Ishikawa (cell line): ENCODE measurements at regions not wholly inside any gene's neighbourhood (a gene's known extent, or its start where the extent isn't known, plus 50 kb on each side); places are given as distances from the start of the nearest gene placed in this dataset.

Source experiments
- CEBPB ChIP-seq: IDR thresholded peaks from 2 replicates; pipeline ENCODE4 v1.6.1; 2012
- CREB1 ChIP-seq: IDR thresholded peaks from 2 replicates; pipeline ENCODE4 v1.6.1; 2012; ENCODE audit warnings: low read depth
- EGR1 ChIP-seq: IDR thresholded peaks from 2 replicates; pipeline ENCODE4 v1.6.1; 2012
- EP300 ChIP-seq: IDR thresholded peaks from 2 replicates; pipeline ENCODE4 v1.6.1; 2012; ENCODE audit warnings: borderline replicate concordance
- FOXM1 ChIP-seq: IDR thresholded peaks from 2 replicates; pipeline ENCODE4 v1.6.1; 2012; ENCODE audit warnings: low read depth, borderline replicate concordance
- MAX ChIP-seq: IDR thresholded peaks from 2 replicates; pipeline ENCODE4 v1.6.1; 2012
- NFIC ChIP-seq: IDR thresholded peaks from 2 replicates; pipeline ENCODE4 v1.6.1; 2012
- RAD21 ChIP-seq: IDR thresholded peaks from 2 replicates; pipeline ENCODE4 v1.6.1; 2012; ENCODE audit warnings: low read depth
- REST ChIP-seq: IDR thresholded peaks from 2 replicates; pipeline ENCODE4 v1.6.1; 2012; ENCODE audit warnings: low read depth, mild to moderate bottlenecking
- TAF1 ChIP-seq: IDR thresholded peaks from 2 replicates; pipeline ENCODE4 v1.6.1; 2012; ENCODE audit warnings: low read depth, mild to moderate bottlenecking
- TCF12 ChIP-seq: IDR thresholded peaks from 2 replicates; pipeline ENCODE4 v1.6.1; 2012; ENCODE audit warnings: low read depth
- TEAD4 ChIP-seq: IDR thresholded peaks from 2 replicates; pipeline ENCODE4 v1.6.1; 2012
- USF1 ChIP-seq: IDR thresholded peaks from 2 replicates; pipeline ENCODE4 v1.6.1; 2012
- YY1 ChIP-seq: IDR thresholded peaks from 2 replicates; pipeline ENCODE4 v1.6.1; 2012; ENCODE audit warnings: low read depth
- ZBTB7A ChIP-seq: IDR thresholded peaks from 2 replicates; pipeline ENCODE4 v1.6.1; 2012; ENCODE audit warnings: low read depth

- TF ChIP-seq YY1 (no peak), MAX (no peak), TEAD4 (no peak), EP300 (no peak), TAF1 (no peak), NFIC (no peak), CEBPB (no peak), CREB1 (no peak), RAD21 (no peak), ZBTB7A (no peak)
Measured at GRCh38 chr1:18011703-18012102, 95.9 kb upstream of the IGSF21 start.

GRCh38 chr1:18012686-18013085 lies 94.9 kb upstream of the IGSF21 start:
- TF ChIP-seq MAX (no peak), RAD21 (no peak), REST (peak; percentile 76), NFIC (no peak), EP300 (no peak), EGR1 (no peak)

GRCh38 chr1:18013216-18013615 lies 94.4 kb upstream of the IGSF21 start:
- no peak for TF ChIP-seq ZBTB7A
- no peak for TF ChIP-seq CEBPB
- no peak for TF ChIP-seq REST
- TF ChIP-seq FOXM1, result no peak
- TF ChIP-seq TEAD4, result no peak
- no peak for TF ChIP-seq MAX
- TF ChIP-seq YY1, result no peak
- no peak for TF ChIP-seq USF1
- no peak for TF ChIP-seq TAF1
- no peak for TF ChIP-seq RAD21
- no peak for TF ChIP-seq TCF12

- TF ChIP-seq CEBPB (no peak), TAF1 (no peak), CREB1 (no peak), EP300 (no peak), MAX (no peak), FOXM1 (no peak), TCF12 (no peak), YY1 (no peak), USF1 (no peak), ZBTB7A (no peak), EGR1 (no peak), NFIC (no peak), RAD21 (no peak), REST (no peak), TEAD4 (no peak)
Measured at GRCh38 chr1:18015719-18016118, 91.9 kb upstream of the IGSF21 start.

GRCh38 chr1:18018366-18018765 lies 89.2 kb upstream of the IGSF21 start:
- TF ChIP-seq REST, result no peak
